PC-9 (cell line): ENCODE measurements at regions not wholly inside any gene's neighbourhood (a gene's known extent, or its start where the extent isn't known, plus 50 kb on each side); places are given as distances from the start of the nearest gene placed in this dataset.

Experiments
- EZH2 ChIP-seq: fragments of 200-600 bp; sonication (generic); IDR thresholded peaks from 2 replicates; pipeline ENCODE4 v1.8.0; 2017; ENCODE audit warnings: antibody characterized with exemption, low read depth
- TF ChIP-seq, protein P1 (sequence below): fragments of 200-600 bp; sonication (generic); conservative IDR thresholded peaks from 2 replicates; pipeline ENCODE4 v1.6.1; 2017; ENCODE audit warnings: mixed run types, antibody characterized with exemption, mild to moderate bottlenecking, moderate library complexity

DNA sequence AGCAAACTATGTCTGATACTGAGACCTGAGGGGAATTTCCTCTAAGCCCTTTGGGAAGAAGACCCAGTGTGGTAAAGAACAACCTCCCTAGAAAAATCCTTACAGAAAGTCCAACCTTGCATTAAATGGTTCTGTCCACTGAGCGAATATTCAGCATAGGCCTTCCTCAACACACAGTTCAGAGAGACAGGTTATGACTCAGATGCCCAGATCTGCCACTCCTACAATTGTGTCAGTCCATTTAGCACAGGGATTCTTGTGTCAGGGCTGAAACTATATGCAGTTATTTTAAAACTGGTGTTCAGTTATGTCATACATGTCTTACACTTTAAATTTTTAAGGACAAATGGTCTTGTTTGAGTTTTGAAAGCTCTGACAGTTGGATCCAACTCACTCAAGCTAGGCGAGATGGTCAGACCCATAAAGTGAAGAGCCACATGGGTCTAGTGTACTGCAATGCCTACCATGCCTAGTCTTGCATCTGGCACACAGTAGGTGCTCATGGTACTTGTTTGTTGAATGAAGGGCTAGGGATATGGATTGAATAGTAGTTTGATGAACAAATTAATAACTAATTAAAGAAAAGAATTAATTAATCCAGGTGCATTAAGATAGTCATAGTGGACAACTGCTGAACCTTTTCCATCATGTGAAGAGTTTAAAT, 207.5 kb upstream of the PWP1 start:
- TF ChIP-seq, protein P1, sequence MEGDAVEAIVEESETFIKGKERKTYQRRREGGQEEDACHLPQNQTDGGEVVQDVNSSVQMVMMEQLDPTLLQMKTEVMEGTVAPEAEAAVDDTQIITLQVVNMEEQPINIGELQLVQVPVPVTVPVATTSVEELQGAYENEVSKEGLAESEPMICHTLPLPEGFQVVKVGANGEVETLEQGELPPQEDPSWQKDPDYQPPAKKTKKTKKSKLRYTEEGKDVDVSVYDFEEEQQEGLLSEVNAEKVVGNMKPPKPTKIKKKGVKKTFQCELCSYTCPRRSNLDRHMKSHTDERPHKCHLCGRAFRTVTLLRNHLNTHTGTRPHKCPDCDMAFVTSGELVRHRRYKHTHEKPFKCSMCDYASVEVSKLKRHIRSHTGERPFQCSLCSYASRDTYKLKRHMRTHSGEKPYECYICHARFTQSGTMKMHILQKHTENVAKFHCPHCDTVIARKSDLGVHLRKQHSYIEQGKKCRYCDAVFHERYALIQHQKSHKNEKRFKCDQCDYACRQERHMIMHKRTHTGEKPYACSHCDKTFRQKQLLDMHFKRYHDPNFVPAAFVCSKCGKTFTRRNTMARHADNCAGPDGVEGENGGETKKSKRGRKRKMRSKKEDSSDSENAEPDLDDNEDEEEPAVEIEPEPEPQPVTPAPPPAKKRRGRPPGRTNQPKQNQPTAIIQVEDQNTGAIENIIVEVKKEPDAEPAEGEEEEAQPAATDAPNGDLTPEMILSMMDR, result no peak
- no peak for TF ChIP-seq EZH2
